ENCODE measurements at regions not wholly inside any gene's neighbourhood (a gene's known extent, or its start where the extent isn't known, plus 50 kb on each side); places are given as distances from the start of the nearest gene placed in this dataset.

DNA sequence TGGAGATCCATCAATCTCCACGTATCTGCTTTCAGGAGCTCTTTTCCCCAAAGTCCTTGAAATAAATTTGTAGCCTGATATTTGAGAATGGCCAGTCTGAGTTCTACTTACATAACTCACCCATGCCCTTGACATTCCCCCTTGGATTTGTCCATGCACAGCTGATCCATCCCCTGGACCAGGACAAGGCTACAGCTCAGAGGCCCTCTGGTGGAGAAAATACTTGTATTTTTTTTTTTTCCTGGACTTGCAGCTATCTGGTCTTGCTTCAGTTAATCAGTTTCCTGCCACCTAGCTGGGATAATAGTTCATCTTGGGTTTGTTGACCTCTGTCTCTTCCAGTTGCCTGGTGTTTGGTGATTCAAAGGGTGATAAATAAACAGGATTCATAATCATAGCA lies 467.6 kb downstream of the DHX35 start:
- H3K4me3 ChIP-seq = no peak overlapping the region
- H3K27me3 ChIP-seq (ENCODE audit: insufficient read depth) = no peaks in the 10 kb centered on the region
- ATAC-seq = peak; percentile 80
- H3K9me2 ChIP-seq (ENCODE audit: insufficient read depth) = no peaks in the 10 kb centered on the region
- Mint-ChIP-seq H3K36me3 (ENCODE audit: low read depth) (no peaks in the 10 kb centered on the region), H3K4me3 (no peak overlapping the region), H3K27ac (no peak overlapping the region), H3K27me3 (ENCODE audit: insufficient read depth, low read depth, poor library complexity) (peaks cover 3% of the 10 kb centered on the region), H3K4me1 (no peaks in the 10 kb centered on the region; the same call in 2 of the 3 replicates), H3K9me3 (no peaks in the 10 kb centered on the region)
- H3F3A ChIP-seq (replicated peaks; ENCODE audit: low read depth) = no peaks in the 10 kb centered on the region
- no peaks in the 10 kb centered on the region for H3K4me1 ChIP-seq (ENCODE audit: insufficient read depth)
- no peaks in the 10 kb centered on the region for H4K20me1 ChIP-seq (replicated peaks; ENCODE audit: insufficient read depth)
- H3K36me3 ChIP-seq (ENCODE audit: insufficient read depth) = no peaks in the 10 kb centered on the region
- DNase-seq (ENCODE audit: low spot score) = peak; percentile 65
- no peaks in the 10 kb centered on the region for H3K79me2 ChIP-seq (replicated peaks; ENCODE audit: insufficient read depth)
- H3K27ac ChIP-seq (ENCODE audit: low read depth) = no peak overlapping the region
- H2AFZ ChIP-seq = no peak overlapping the region
- no peak overlapping the region for H3K4me2 ChIP-seq
- TF ChIP-seq, protein P1, sequence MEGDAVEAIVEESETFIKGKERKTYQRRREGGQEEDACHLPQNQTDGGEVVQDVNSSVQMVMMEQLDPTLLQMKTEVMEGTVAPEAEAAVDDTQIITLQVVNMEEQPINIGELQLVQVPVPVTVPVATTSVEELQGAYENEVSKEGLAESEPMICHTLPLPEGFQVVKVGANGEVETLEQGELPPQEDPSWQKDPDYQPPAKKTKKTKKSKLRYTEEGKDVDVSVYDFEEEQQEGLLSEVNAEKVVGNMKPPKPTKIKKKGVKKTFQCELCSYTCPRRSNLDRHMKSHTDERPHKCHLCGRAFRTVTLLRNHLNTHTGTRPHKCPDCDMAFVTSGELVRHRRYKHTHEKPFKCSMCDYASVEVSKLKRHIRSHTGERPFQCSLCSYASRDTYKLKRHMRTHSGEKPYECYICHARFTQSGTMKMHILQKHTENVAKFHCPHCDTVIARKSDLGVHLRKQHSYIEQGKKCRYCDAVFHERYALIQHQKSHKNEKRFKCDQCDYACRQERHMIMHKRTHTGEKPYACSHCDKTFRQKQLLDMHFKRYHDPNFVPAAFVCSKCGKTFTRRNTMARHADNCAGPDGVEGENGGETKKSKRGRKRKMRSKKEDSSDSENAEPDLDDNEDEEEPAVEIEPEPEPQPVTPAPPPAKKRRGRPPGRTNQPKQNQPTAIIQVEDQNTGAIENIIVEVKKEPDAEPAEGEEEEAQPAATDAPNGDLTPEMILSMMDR (conservative IDR thresholded peaks at IDR 0.05; ENCODE audit: low read depth in 2 of 2) = peak; percentile 61
- no peak for TF ChIP-seq EZH2 (IDR thresholded peaks at IDR 0.05; ENCODE audit: low read depth, unreplicated experiment)

DNA sequence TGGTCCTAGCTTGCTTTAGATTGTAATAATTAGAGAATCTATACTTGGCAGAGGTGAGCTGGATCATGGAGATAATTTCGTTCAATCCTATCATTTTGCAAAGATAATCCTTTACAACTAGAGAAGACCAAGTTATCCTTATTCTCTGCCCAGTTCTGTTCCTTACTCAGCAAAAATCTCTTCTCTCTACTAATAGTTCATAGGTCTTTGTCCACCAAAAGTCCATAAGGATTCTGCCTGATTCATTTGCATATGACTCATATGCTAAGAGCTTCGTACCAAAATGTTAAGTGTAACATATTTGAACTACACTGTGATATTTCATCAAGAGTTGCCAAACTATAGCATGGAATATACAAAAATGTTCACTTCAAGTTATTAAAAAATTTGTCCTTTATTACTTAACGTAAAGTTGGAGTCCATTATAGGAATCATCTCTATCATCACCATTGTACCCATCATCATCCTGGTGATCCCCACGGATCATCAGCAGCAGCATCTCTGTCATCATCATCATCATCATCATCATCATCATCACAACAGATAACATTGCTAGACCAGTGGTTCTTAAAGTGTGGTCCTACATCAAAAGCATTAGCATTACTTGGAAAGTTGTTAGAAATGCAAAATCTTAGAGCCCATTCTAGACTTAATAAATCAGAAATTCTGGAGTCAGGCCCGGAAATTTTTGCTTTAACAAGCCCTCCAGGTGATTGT lies 463.0 kb downstream of the DHX35 start:
- ATAC-seq = no peak
- Histone ChIP-seq H4K20me1 (replicated peaks; ENCODE audit: insufficient read depth) (no peaks in the 10 kb centered on the region), H3K4me3 (no peak overlapping the region), H3F3A (replicated peaks; ENCODE audit: low read depth) (no peaks in the 10 kb centered on the region), H3K79me2 (replicated peaks; ENCODE audit: insufficient read depth) (no peaks in the 10 kb centered on the region), H3K4me2 (no peak overlapping the region), H2AFZ (no peak overlapping the region), H3K27me3 (ENCODE audit: insufficient read depth) (no peaks in the 10 kb centered on the region), H3K36me3 (ENCODE audit: insufficient read depth) (no peaks in the 10 kb centered on the region), H3K4me1 (ENCODE audit: insufficient read depth) (no peaks in the 10 kb centered on the region), H3K9me2 (ENCODE audit: insufficient read depth) (no peaks in the 10 kb centered on the region), H3K27ac (ENCODE audit: low read depth) (no peak overlapping the region)
- DNase-seq (ENCODE audit: low spot score) = no peak
- H3K36me3 Mint-ChIP-seq (ENCODE audit: low read depth) = no peaks in the 10 kb centered on the region
- no peaks in the 10 kb centered on the region; the same call in 1 of the 3 replicates for H3K4me1 Mint-ChIP-seq
- H3K4me3 Mint-ChIP-seq = no peak overlapping the region
- H3K27ac Mint-ChIP-seq = no peak overlapping the region
- peaks cover 5% of the 10 kb centered on the region for H3K27me3 Mint-ChIP-seq (ENCODE audit: insufficient read depth, low read depth, poor library complexity)
- no peaks in the 10 kb centered on the region for H3K9me3 Mint-ChIP-seq
- TF ChIP-seq CREB1 (CRISPR knock-in tag; IDR thresholded peaks at IDR 0.05; ENCODE audit: low read depth) (no peak), STAT1 (IDR thresholded peaks at IDR 0.05; ENCODE audit: unreplicated experiment) (no peak), POLR2AphosphoS5 (IDR thresholded peaks at IDR 0.05; ENCODE audit: low read depth) (no peak), ZNF331 (CRISPR knock-in tag; IDR thresholded peaks at IDR 0.05; ENCODE audit: low read depth) (no peak), EZH2phosphoT487 (IDR thresholded peaks at IDR 0.05; ENCODE audit: unreplicated experiment) (no peak), ZNF114 (CRISPR knock-in tag; IDR thresholded peaks at IDR 0.05) (no peak), JUNB (IDR thresholded peaks at IDR 0.05; ENCODE audit: unreplicated experiment) (no peak)
- TF ChIP-seq, protein P2, sequence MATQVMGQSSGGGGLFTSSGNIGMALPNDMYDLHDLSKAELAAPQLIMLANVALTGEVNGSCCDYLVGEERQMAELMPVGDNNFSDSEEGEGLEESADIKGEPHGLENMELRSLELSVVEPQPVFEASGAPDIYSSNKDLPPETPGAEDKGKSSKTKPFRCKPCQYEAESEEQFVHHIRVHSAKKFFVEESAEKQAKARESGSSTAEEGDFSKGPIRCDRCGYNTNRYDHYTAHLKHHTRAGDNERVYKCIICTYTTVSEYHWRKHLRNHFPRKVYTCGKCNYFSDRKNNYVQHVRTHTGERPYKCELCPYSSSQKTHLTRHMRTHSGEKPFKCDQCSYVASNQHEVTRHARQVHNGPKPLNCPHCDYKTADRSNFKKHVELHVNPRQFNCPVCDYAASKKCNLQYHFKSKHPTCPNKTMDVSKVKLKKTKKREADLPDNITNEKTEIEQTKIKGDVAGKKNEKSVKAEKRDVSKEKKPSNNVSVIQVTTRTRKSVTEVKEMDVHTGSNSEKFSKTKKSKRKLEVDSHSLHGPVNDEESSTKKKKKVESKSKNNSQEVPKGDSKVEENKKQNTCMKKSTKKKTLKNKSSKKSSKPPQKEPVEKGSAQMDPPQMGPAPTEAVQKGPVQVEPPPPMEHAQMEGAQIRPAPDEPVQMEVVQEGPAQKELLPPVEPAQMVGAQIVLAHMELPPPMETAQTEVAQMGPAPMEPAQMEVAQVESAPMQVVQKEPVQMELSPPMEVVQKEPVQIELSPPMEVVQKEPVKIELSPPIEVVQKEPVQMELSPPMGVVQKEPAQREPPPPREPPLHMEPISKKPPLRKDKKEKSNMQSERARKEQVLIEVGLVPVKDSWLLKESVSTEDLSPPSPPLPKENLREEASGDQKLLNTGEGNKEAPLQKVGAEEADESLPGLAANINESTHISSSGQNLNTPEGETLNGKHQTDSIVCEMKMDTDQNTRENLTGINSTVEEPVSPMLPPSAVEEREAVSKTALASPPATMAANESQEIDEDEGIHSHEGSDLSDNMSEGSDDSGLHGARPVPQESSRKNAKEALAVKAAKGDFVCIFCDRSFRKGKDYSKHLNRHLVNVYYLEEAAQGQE (IDR thresholded peaks at IDR 0.05; ENCODE audit: unreplicated experiment) = no peak
- TF ChIP-seq, protein P1 (conservative IDR thresholded peaks at IDR 0.05; ENCODE audit: low read depth in 2 of 2) = no peak
- TF ChIP-seq, protein P3, sequence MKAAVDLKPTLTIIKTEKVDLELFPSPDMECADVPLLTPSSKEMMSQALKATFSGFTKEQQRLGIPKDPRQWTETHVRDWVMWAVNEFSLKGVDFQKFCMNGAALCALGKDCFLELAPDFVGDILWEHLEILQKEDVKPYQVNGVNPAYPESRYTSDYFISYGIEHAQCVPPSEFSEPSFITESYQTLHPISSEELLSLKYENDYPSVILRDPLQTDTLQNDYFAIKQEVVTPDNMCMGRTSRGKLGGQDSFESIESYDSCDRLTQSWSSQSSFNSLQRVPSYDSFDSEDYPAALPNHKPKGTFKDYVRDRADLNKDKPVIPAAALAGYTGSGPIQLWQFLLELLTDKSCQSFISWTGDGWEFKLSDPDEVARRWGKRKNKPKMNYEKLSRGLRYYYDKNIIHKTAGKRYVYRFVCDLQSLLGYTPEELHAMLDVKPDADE (IDR thresholded peaks at IDR 0.05) = no peak
